GM23338 (cell line): ENCODE measurements at regions not wholly inside any gene's neighbourhood (a gene's known extent, or its start where the extent isn't known, plus 50 kb on each side); places are given as distances from the start of the nearest gene placed in this dataset.

ENCODE experiments used
- CREB1 ChIP-seq: fragments of 250-450 bp; sonication (Bioruptor Pico); IDR thresholded peaks from 2 replicates; pipeline ENCODE4 v1.5.0; 2020; ENCODE audit warnings: low read depth, mild to moderate bottlenecking, moderate library complexity
- ETS1 ChIP-seq: IDR thresholded peaks from 2 replicates; pipeline ENCODE4 v1.6.1; 2016; ENCODE audit warnings: antibody characterized with exemption
- EZH2 ChIP-seq: fragments of 200-600 bp; sonication (generic); IDR thresholded peaks from one replicate; pipeline ENCODE4 v1.8.0; 2017; ENCODE audit warnings: antibody characterized with exemption, mild to moderate bottlenecking, low read depth; ENCODE audit not compliant: unreplicated experiment
- EZH2phosphoT487 ChIP-seq: fragments of 200-600 bp; sonication (generic); IDR thresholded peaks from one replicate; pipeline ENCODE4 v1.8.1; 2018; ENCODE audit warnings: antibody characterized with exemption; ENCODE audit not compliant: unreplicated experiment
- JUNB ChIP-seq: IDR thresholded peaks from one replicate; pipeline ENCODE4 v1.6.1; 2016; ENCODE audit warnings: antibody characterized with exemption; ENCODE audit not compliant: unreplicated experiment
- NANOG ChIP-seq: IDR thresholded peaks from 2 replicates; pipeline ENCODE4 v1.6.1; 2016; ENCODE audit warnings: antibody characterized with exemption, borderline replicate concordance
- POLR2AphosphoS5 ChIP-seq: IDR thresholded peaks from 2 replicates; pipeline ENCODE4 v1.6.1; 2016; ENCODE audit warnings: antibody characterized with exemption, low read depth
- STAT1 ChIP-seq: IDR thresholded peaks from one replicate; pipeline ENCODE4 v1.6.1; 2016; ENCODE audit warnings: antibody characterized with exemption; ENCODE audit not compliant: unreplicated experiment
- ZNF114 ChIP-seq: fragments of 250-450 bp; sonication (Bioruptor Pico); IDR thresholded peaks from 2 replicates; pipeline ENCODE4 v1.5.0; 2020; ENCODE audit warnings: mild to moderate bottlenecking, moderate library complexity
- ZNF331 ChIP-seq: fragments of 250-450 bp; sonication (Bioruptor Pico); IDR thresholded peaks from 2 replicates; pipeline ENCODE4 v1.5.0; 2020; ENCODE audit warnings: low read depth, mild to moderate bottlenecking, moderate library complexity
- TF ChIP-seq, protein P1 (sequence below), 2 experiments: fragments of 200-600 bp in 1 of 2; sonication (generic) in 1 of 2; conservative IDR thresholded peaks; 2 replicates each; pipeline versions ENCODE4 v1.5.1 to v1.6.1; 2016 to 2017; ENCODE audit warnings: antibody characterized with exemption in 2 of 2, low read depth in 2 of 2, mild to moderate bottlenecking in 2 of 2, moderate library complexity in 1 of 2
- TF ChIP-seq, protein P2 (sequence below): IDR thresholded peaks from one replicate; pipeline ENCODE4 v1.6.1; 2018; ENCODE audit warnings: antibody characterized with exemption; ENCODE audit not compliant: unreplicated experiment

GRCh38 chr6:23566418-23566817, 559.6 kb upstream of the NRSN1 start:
- TF ChIP-seq POLR2AphosphoS5 (no peak), ETS1 (no peak), EZH2 (no peak), EZH2phosphoT487 (no peak), JUNB (no peak), STAT1 (no peak), CREB1 (CRISPR knock-in tag) (no peak), ZNF331 (CRISPR knock-in tag) (no peak), NANOG (no peak), ZNF114 (CRISPR knock-in tag) (no peak)
- TF ChIP-seq, protein P1, sequence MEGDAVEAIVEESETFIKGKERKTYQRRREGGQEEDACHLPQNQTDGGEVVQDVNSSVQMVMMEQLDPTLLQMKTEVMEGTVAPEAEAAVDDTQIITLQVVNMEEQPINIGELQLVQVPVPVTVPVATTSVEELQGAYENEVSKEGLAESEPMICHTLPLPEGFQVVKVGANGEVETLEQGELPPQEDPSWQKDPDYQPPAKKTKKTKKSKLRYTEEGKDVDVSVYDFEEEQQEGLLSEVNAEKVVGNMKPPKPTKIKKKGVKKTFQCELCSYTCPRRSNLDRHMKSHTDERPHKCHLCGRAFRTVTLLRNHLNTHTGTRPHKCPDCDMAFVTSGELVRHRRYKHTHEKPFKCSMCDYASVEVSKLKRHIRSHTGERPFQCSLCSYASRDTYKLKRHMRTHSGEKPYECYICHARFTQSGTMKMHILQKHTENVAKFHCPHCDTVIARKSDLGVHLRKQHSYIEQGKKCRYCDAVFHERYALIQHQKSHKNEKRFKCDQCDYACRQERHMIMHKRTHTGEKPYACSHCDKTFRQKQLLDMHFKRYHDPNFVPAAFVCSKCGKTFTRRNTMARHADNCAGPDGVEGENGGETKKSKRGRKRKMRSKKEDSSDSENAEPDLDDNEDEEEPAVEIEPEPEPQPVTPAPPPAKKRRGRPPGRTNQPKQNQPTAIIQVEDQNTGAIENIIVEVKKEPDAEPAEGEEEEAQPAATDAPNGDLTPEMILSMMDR (conservative IDR thresholded peaks at IDR 0.05; ENCODE audit: low read depth in 2 of 2): no peak
- TF ChIP-seq, protein P2, sequence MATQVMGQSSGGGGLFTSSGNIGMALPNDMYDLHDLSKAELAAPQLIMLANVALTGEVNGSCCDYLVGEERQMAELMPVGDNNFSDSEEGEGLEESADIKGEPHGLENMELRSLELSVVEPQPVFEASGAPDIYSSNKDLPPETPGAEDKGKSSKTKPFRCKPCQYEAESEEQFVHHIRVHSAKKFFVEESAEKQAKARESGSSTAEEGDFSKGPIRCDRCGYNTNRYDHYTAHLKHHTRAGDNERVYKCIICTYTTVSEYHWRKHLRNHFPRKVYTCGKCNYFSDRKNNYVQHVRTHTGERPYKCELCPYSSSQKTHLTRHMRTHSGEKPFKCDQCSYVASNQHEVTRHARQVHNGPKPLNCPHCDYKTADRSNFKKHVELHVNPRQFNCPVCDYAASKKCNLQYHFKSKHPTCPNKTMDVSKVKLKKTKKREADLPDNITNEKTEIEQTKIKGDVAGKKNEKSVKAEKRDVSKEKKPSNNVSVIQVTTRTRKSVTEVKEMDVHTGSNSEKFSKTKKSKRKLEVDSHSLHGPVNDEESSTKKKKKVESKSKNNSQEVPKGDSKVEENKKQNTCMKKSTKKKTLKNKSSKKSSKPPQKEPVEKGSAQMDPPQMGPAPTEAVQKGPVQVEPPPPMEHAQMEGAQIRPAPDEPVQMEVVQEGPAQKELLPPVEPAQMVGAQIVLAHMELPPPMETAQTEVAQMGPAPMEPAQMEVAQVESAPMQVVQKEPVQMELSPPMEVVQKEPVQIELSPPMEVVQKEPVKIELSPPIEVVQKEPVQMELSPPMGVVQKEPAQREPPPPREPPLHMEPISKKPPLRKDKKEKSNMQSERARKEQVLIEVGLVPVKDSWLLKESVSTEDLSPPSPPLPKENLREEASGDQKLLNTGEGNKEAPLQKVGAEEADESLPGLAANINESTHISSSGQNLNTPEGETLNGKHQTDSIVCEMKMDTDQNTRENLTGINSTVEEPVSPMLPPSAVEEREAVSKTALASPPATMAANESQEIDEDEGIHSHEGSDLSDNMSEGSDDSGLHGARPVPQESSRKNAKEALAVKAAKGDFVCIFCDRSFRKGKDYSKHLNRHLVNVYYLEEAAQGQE: no peak
